Neural progenitor cell (in vitro differentiated cells): ENCODE measurements at regions not wholly inside any gene's neighbourhood (a gene's known extent, or its start where the extent isn't known, plus 50 kb on each side); places are given as distances from the start of the nearest gene placed in this dataset.

Source experiments
- DNase-seq: peaks from one replicate; pipeline ENCODE4 v3.0.0-alpha.2; 2016; ENCODE audit warnings: low spot score
- H2AFZ ChIP-seq: fragments of 200-600 bp; sonication (generic); replicated peaks from 2 replicates; pipeline ENCODE4 v1.6.1; 2016; ENCODE audit warnings: antibody characterized with exemption
- H3F3A ChIP-seq: fragments of 200-600 bp; sonication (generic); 2 replicates; pipeline ENCODE4 v1.6.1; 2016; ENCODE audit warnings: antibody characterized with exemption, low read depth
- H3K27ac ChIP-seq: fragments of 200-600 bp; sonication (generic); 2 replicates; pipeline ENCODE4 v1.5.1; 2016; ENCODE audit warnings: mild to moderate bottlenecking
- H3K27me3 ChIP-seq: fragments of 200-600 bp; sonication (generic); 2 replicates; pipeline ENCODE4 v1.6.1; 2016; ENCODE audit warnings: mild to moderate bottlenecking, moderate library complexity
- H3K36me3 ChIP-seq: fragments of 200-600 bp; sonication (generic); 2 replicates; pipeline ENCODE4 v1.5.1; 2016
- H3K4me1 ChIP-seq: fragments of 200-600 bp; sonication (generic); 2 replicates; pipeline ENCODE4 v1.6.1; 2016; ENCODE audit warnings: mixed run types
- H3K4me2 ChIP-seq: fragments of 200-600 bp; sonication (generic); 2 replicates; pipeline ENCODE4 v1.6.1; 2016
- H3K4me3 ChIP-seq: fragments of 200-600 bp; sonication (generic); 2 replicates; pipeline ENCODE4 v1.5.1; 2016
- H3K79me2 ChIP-seq: fragments of 200-600 bp; sonication (generic); 2 replicates; pipeline ENCODE4 v1.6.1; 2016; ENCODE audit warnings: low read depth
- H3K9ac ChIP-seq: fragments of 200-600 bp; sonication (generic); 2 replicates; pipeline ENCODE4 v1.6.1; 2016
- H3K9me3 ChIP-seq: fragments of 200-600 bp; sonication (generic); 2 replicates; pipeline ENCODE4 v1.5.1; 2016; ENCODE audit warnings: low read depth
- H4K20me1 ChIP-seq: fragments of 200-600 bp; sonication (generic); 2 replicates; pipeline ENCODE4 v1.6.1; 2016; ENCODE audit warnings: low read depth
- H3K27ac Mint-ChIP-seq: 3 replicates; pipeline ENCODE4 v1.8.0; 2021; ENCODE audit warnings: mixed read lengths
- H3K27me3 Mint-ChIP-seq: 2 replicates; pipeline ENCODE4 v1.8.0; 2022; ENCODE audit warnings: low read depth, mild to moderate bottlenecking, inconsistent platforms, moderate library complexity, mixed read lengths; ENCODE audit not compliant: insufficient read depth
- H3K36me3 Mint-ChIP-seq: 3 replicates; pipeline ENCODE4 v1.8.0; 2021; ENCODE audit warnings: mixed read lengths
- H3K4me1 Mint-ChIP-seq: 3 replicates; pipeline ENCODE4 v1.8.0; 2021; ENCODE audit warnings: mixed read lengths
- H3K4me3 Mint-ChIP-seq: 3 replicates; pipeline ENCODE4 v1.8.0; 2021; ENCODE audit warnings: mild to moderate bottlenecking, moderate library complexity, mixed read lengths
- H3K9me3 Mint-ChIP-seq: 3 replicates; pipeline ENCODE4 v1.8.0; 2020; ENCODE audit warnings: mixed read lengths
- EZH2 ChIP-seq: fragments of 200-600 bp; sonication (generic); IDR thresholded peaks from 2 replicates; pipeline ENCODE4 v1.6.1; 2017; ENCODE audit warnings: antibody characterized with exemption, mild to moderate bottlenecking, moderate library complexity
- EZH2phosphoT487 ChIP-seq: fragments of 200-600 bp; sonication (generic); IDR thresholded peaks from 2 replicates; pipeline ENCODE4 v1.6.1; 2017; ENCODE audit warnings: antibody characterized with exemption
- TF ChIP-seq, protein P1 (sequence below): fragments of 200-600 bp; sonication (generic); IDR thresholded peaks from 2 replicates; pipeline ENCODE4 v1.5.1; 2017; ENCODE audit warnings: antibody characterized with exemption, mild to moderate bottlenecking

- H3K4me3 ChIP-seq = no peak overlapping the region
- H3K27me3 ChIP-seq = no peaks in the 10 kb centered on the region
- H3K36me3 Mint-ChIP-seq = no peaks in the 10 kb centered on the region
- H3K27ac ChIP-seq = no peak overlapping the region
- H3K27ac Mint-ChIP-seq = no peak overlapping the region
- H3K4me1 Mint-ChIP-seq = no peaks in the 10 kb centered on the region
- H3K27me3 Mint-ChIP-seq = no peaks in the 10 kb centered on the region
- H4K20me1 ChIP-seq = no peaks in the 10 kb centered on the region
- DNase-seq = no peak
- no peak overlapping the region for H3K4me3 Mint-ChIP-seq
- H3K36me3 ChIP-seq = no peaks in the 10 kb centered on the region
- H3K9ac ChIP-seq = no peak overlapping the region
- H3F3A ChIP-seq = no peaks in the 10 kb centered on the region
- no peak overlapping the region for H2AFZ ChIP-seq
- no peaks in the 10 kb centered on the region for H3K4me1 ChIP-seq
- TF ChIP-seq EZH2phosphoT487 = no peak
- TF ChIP-seq, protein P1, sequence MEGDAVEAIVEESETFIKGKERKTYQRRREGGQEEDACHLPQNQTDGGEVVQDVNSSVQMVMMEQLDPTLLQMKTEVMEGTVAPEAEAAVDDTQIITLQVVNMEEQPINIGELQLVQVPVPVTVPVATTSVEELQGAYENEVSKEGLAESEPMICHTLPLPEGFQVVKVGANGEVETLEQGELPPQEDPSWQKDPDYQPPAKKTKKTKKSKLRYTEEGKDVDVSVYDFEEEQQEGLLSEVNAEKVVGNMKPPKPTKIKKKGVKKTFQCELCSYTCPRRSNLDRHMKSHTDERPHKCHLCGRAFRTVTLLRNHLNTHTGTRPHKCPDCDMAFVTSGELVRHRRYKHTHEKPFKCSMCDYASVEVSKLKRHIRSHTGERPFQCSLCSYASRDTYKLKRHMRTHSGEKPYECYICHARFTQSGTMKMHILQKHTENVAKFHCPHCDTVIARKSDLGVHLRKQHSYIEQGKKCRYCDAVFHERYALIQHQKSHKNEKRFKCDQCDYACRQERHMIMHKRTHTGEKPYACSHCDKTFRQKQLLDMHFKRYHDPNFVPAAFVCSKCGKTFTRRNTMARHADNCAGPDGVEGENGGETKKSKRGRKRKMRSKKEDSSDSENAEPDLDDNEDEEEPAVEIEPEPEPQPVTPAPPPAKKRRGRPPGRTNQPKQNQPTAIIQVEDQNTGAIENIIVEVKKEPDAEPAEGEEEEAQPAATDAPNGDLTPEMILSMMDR = no peak
- H3K79me2 ChIP-seq = no peaks in the 10 kb centered on the region
- no peaks in the 10 kb centered on the region for H3K9me3 ChIP-seq
- H3K9me3 Mint-ChIP-seq = no peaks in the 10 kb centered on the region
- no peak overlapping the region for H3K4me2 ChIP-seq
Observed at GRCh38 chr7:140249036-140249806, 72.4 kb upstream of the KDM7A start.

DNA sequence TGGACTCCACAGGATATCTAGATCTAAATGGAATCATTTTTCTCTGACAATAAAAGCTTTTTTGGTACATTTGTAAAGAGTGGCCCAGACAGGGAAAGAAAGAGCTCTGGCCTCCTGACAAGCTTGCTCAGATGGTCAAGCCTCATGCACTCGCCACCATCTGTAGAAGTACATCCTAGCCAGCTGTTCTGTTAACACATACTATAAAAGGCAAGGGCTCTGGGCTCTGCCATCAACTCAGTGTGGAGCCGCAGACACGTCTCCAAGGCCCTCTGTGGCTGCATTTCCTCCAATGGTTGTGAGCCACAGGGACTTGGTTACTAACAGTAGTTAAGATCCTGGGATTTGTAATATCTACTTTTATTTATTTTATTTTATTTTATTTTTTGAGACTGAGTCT lies 70.8 kb upstream of the KDM7A start:
- H3K27me3 Mint-ChIP-seq = no peaks in the 10 kb centered on the region
- no peaks in the 10 kb centered on the region for H3K9me3 Mint-ChIP-seq
- H3K9ac ChIP-seq = no peak overlapping the region
- H3K27me3 ChIP-seq = no peaks in the 10 kb centered on the region
- H4K20me1 ChIP-seq = no peaks in the 10 kb centered on the region
- H3K36me3 ChIP-seq = no peaks in the 10 kb centered on the region
- no peak overlapping the region for H3K4me3 Mint-ChIP-seq
- no peaks in the 10 kb centered on the region for H3F3A ChIP-seq
- H3K4me1 ChIP-seq = no peaks in the 10 kb centered on the region
- H3K79me2 ChIP-seq = no peaks in the 10 kb centered on the region
- no peak overlapping the region for H3K4me2 ChIP-seq
- H3K4me3 ChIP-seq = no peak overlapping the region
- no peak for DNase-seq
- H3K27ac ChIP-seq = no peak overlapping the region
- no peaks in the 10 kb centered on the region for H3K4me1 Mint-ChIP-seq
- no peaks in the 10 kb centered on the region for H3K36me3 Mint-ChIP-seq
- no peak overlapping the region for H2AFZ ChIP-seq
- H3K9me3 ChIP-seq = no peaks in the 10 kb centered on the region
- TF ChIP-seq EZH2 (no peak), EZH2phosphoT487 (no peak)
- TF ChIP-seq, protein P1 = no peak
- no peak overlapping the region for H3K27ac Mint-ChIP-seq

DNA sequence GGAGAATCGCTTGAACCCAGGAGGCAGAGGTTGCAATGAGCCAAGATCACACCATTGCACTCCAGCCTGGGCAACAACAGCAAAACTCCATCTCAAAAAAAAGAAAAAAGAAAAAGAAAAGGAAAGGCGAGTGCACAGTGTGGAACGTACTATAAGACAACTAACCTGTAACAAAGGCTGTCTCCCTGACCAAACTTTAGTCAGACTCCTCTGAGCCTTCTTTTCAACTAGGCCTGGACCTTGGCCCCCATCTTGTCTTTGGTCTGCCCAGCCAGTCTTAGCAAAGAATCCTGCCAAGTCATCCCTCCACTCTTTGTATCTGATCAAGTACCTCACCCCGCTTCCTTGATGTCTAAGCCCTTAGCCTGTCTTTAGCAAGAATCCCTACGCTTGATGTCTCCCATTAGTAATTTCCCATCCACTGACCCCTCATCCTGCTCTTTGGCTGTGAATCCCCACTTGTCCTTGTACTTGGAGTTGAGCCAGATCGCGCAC lies 68.9 kb upstream of the KDM7A start:
- no peak overlapping the region for H3K27ac Mint-ChIP-seq
- Histone ChIP-seq H2AFZ (no peak overlapping the region), H3F3A (no peaks in the 10 kb centered on the region), H3K9me3 (no peaks in the 10 kb centered on the region), H3K4me2 (no peak overlapping the region), H3K9ac (no peak overlapping the region), H4K20me1 (no peaks in the 10 kb centered on the region), H3K36me3 (no peaks in the 10 kb centered on the region), H3K27ac (no peak overlapping the region), H3K4me3 (no peak overlapping the region), H3K27me3 (no peaks in the 10 kb centered on the region), H3K79me2 (no peaks in the 10 kb centered on the region), H3K4me1 (no peaks in the 10 kb centered on the region)
- H3K27me3 Mint-ChIP-seq = no peaks in the 10 kb centered on the region
- H3K4me1 Mint-ChIP-seq = no peaks in the 10 kb centered on the region
- no peak overlapping the region for H3K4me3 Mint-ChIP-seq
- no peaks in the 10 kb centered on the region for H3K36me3 Mint-ChIP-seq
- H3K9me3 Mint-ChIP-seq = no peaks in the 10 kb centered on the region
- no peak for DNase-seq
- TF ChIP-seq, protein P1 = no peak
- TF ChIP-seq EZH2 = no peak
- TF ChIP-seq EZH2phosphoT487 = no peak
